Activated T-helper 2 cell treated with anti-CD3 and anti-CD28 coated beads, Interferon-gamma antibody, Interleukin-2, Interleukin-4, amounts not matched to agents 10 μg/mL and 5 μg/mL and 100 μg/mL, durations not matched to agents 14 hours and 24 hours and 36 hours (primary cell): ENCODE measurements at regions not wholly inside any gene's neighbourhood (a gene's known extent, or its start where the extent isn't known, plus 50 kb on each side); places are given as distances from the start of the nearest gene placed in this dataset.

Experiments
- DNase-seq: peaks from one replicate; pipeline ENCODE4 v3.0.0; 2021; ENCODE audit warnings: low spot score
- H3K27ac Mint-ChIP-seq: one replicate; pipeline ENCODE4 v1.8.0; 2021; ENCODE audit warnings: mixed read lengths
- H3K27me3 Mint-ChIP-seq: one replicate; pipeline ENCODE4 v1.8.0; 2021; ENCODE audit warnings: low read depth, mixed read lengths
- H3K36me3 Mint-ChIP-seq: one replicate; pipeline ENCODE4 v1.8.0; 2021; ENCODE audit warnings: low read depth, mixed read lengths
- H3K4me1 Mint-ChIP-seq: one replicate; pipeline ENCODE4 v1.8.0; 2021; ENCODE audit warnings: low read depth, mixed read lengths
- H3K4me3 Mint-ChIP-seq: one replicate; pipeline ENCODE4 v1.8.0; 2021; ENCODE audit warnings: low read depth, mild to moderate bottlenecking, moderate library complexity, mixed read lengths
- H3K9me3 Mint-ChIP-seq: one replicate; pipeline ENCODE4 v1.8.0; 2021; ENCODE audit warnings: mixed read lengths
- intact Hi-C: fragments of 100-400 bp; cut with micrococcal nuclease; formaldehyde crosslinking; loops from one replicate; pipeline ENCODE4 v1.15.1; 2023

GRCh38 chr18:51911584-51911983, 428.4 kb upstream of the DCC start:
- no peaks in the 10 kb centered on the region for H3K9me3 Mint-ChIP-seq
- no peak overlapping the region for H3K4me3 Mint-ChIP-seq
- no peaks in the 10 kb centered on the region for H3K4me1 Mint-ChIP-seq
- H3K36me3 Mint-ChIP-seq = no peaks in the 10 kb centered on the region
- H3K27ac Mint-ChIP-seq = no peak overlapping the region
- intact Hi-C loops = no loop called here
- no peaks in the 10 kb centered on the region for H3K27me3 Mint-ChIP-seq
- no peak for DNase-seq

- Mint-ChIP-seq H3K36me3 (no peaks in the 10 kb centered on the region), H3K27me3 (no peaks in the 10 kb centered on the region), H3K4me3 (no peak overlapping the region), H3K27ac (no peak overlapping the region), H3K4me1 (no peaks in the 10 kb centered on the region), H3K9me3 (no peaks in the 10 kb centered on the region)
- intact Hi-C loops = no loop called here
- DNase-seq = no peak
These were observed 427.6 kb upstream of the DCC start for GRCh38 chr18:51912381-51912780.

- intact Hi-C loops = no loop called here
- Mint-ChIP-seq H3K27ac (no peak overlapping the region), H3K27me3 (no peaks in the 10 kb centered on the region), H3K9me3 (peaks cover 4% of the 10 kb centered on the region), H3K4me3 (no peak overlapping the region), H3K36me3 (no peaks in the 10 kb centered on the region), H3K4me1 (no peaks in the 10 kb centered on the region)
- no peak for DNase-seq
These were observed 424.8 kb upstream of the DCC start for GRCh38 chr18:51915176-51915575.

- H3K4me1 Mint-ChIP-seq = no peaks in the 10 kb centered on the region
- H3K9me3 Mint-ChIP-seq = peaks cover 7% of the 10 kb centered on the region
- H3K4me3 Mint-ChIP-seq = no peak overlapping the region
- DNase-seq = no peak
- no peak overlapping the region for H3K27ac Mint-ChIP-seq
- H3K27me3 Mint-ChIP-seq = no peaks in the 10 kb centered on the region
- no peaks in the 10 kb centered on the region for H3K36me3 Mint-ChIP-seq
- intact Hi-C loops = no loop called here
These were observed 418.1 kb upstream of the DCC start for GRCh38 chr18:51921862-51922261.

GRCh38 chr18:51933903-51934302, 406.1 kb upstream of the DCC start:
- no peaks in the 10 kb centered on the region for H3K27me3 Mint-ChIP-seq
- H3K4me1 Mint-ChIP-seq = no peaks in the 10 kb centered on the region
- no peak for DNase-seq
- intact Hi-C loops = no loop called here
- no peak overlapping the region for H3K27ac Mint-ChIP-seq
- H3K4me3 Mint-ChIP-seq = no peak overlapping the region
- peaks cover 23% of the 10 kb centered on the region for H3K9me3 Mint-ChIP-seq
- H3K36me3 Mint-ChIP-seq = no peaks in the 10 kb centered on the region

- H3K9me3 Mint-ChIP-seq = peaks cover 13% of the 10 kb centered on the region
- H3K4me1 Mint-ChIP-seq = no peaks in the 10 kb centered on the region
- no peak for DNase-seq
- no peaks in the 10 kb centered on the region for H3K27me3 Mint-ChIP-seq
- no peak overlapping the region for H3K4me3 Mint-ChIP-seq
- intact Hi-C loops = no loop called here
- no peaks in the 10 kb centered on the region for H3K36me3 Mint-ChIP-seq
- no peak overlapping the region for H3K27ac Mint-ChIP-seq
These were observed 403.9 kb upstream of the DCC start for GRCh38 chr18:51936115-51936514.

GRCh38 chr18:51941999-51942398, 398.0 kb upstream of the DCC start:
- intact Hi-C loops = no loop called here
- H3K27ac Mint-ChIP-seq = no peak overlapping the region
- DNase-seq = no peak
- H3K4me1 Mint-ChIP-seq = no peaks in the 10 kb centered on the region
- no peaks in the 10 kb centered on the region for H3K36me3 Mint-ChIP-seq
- H3K4me3 Mint-ChIP-seq = no peak overlapping the region
- no peaks in the 10 kb centered on the region for H3K9me3 Mint-ChIP-seq
- no peaks in the 10 kb centered on the region for H3K27me3 Mint-ChIP-seq

- H3K4me1 Mint-ChIP-seq = no peaks in the 10 kb centered on the region
- H3K27ac Mint-ChIP-seq = no peak overlapping the region
- no peak for DNase-seq
- no peaks in the 10 kb centered on the region for H3K36me3 Mint-ChIP-seq
- no peak overlapping the region for H3K4me3 Mint-ChIP-seq
- no peaks in the 10 kb centered on the region for H3K27me3 Mint-ChIP-seq
- intact Hi-C loops = no loop called here
- H3K9me3 Mint-ChIP-seq = no peaks in the 10 kb centered on the region
These were observed 396.7 kb upstream of the DCC start for GRCh38 chr18:51943281-51943680.

GRCh38 chr18:51946946-51947345, 393.1 kb upstream of the DCC start:
- Mint-ChIP-seq H3K9me3 (peaks cover 7% of the 10 kb centered on the region), H3K36me3 (no peaks in the 10 kb centered on the region), H3K27me3 (no peaks in the 10 kb centered on the region), H3K27ac (no peak overlapping the region), H3K4me1 (no peaks in the 10 kb centered on the region), H3K4me3 (no peak overlapping the region)
- intact Hi-C loops = no loop called here
- no peak for DNase-seq

GRCh38 chr18:51952844-51953243, 387.2 kb upstream of the DCC start:
- Mint-ChIP-seq H3K36me3 (no peaks in the 10 kb centered on the region), H3K27ac (no peak overlapping the region), H3K4me3 (no peak overlapping the region), H3K4me1 (no peaks in the 10 kb centered on the region), H3K9me3 (peaks cover 12% of the 10 kb centered on the region), H3K27me3 (no peaks in the 10 kb centered on the region)
- no peak for DNase-seq
- intact Hi-C loops = no loop called here

- no peak overlapping the region for H3K27ac Mint-ChIP-seq
- H3K36me3 Mint-ChIP-seq = no peaks in the 10 kb centered on the region
- intact Hi-C loops = no loop called here
- H3K9me3 Mint-ChIP-seq = peaks cover 12% of the 10 kb centered on the region
- H3K27me3 Mint-ChIP-seq = no peaks in the 10 kb centered on the region
- H3K4me1 Mint-ChIP-seq = no peaks in the 10 kb centered on the region
- no peak for DNase-seq
- H3K4me3 Mint-ChIP-seq = no peak overlapping the region
These were observed 386.5 kb upstream of the DCC start for GRCh38 chr18:51953521-51953920.

GRCh38 chr18:51955136-51955535, 384.9 kb upstream of the DCC start:
- Mint-ChIP-seq H3K27ac (no peak overlapping the region), H3K27me3 (no peaks in the 10 kb centered on the region), H3K36me3 (no peaks in the 10 kb centered on the region), H3K4me1 (no peaks in the 10 kb centered on the region), H3K4me3 (no peak overlapping the region), H3K9me3 (peaks cover 5% of the 10 kb centered on the region)
- no peak for DNase-seq
- intact Hi-C loops = no loop called here

- intact Hi-C loops = no loop called here
- DNase-seq = no peak
These were observed 383.0 kb upstream of the DCC start for GRCh38 chr18:51957001-51957400.

GRCh38 chr18:51980101-51980500, 359.9 kb upstream of the DCC start:
- intact Hi-C loops = no loop called here
- no peak for DNase-seq
- H3K27ac Mint-ChIP-seq = no peak overlapping the region
- no peaks in the 10 kb centered on the region for H3K36me3 Mint-ChIP-seq
- no peaks in the 10 kb centered on the region for H3K9me3 Mint-ChIP-seq
- no peaks in the 10 kb centered on the region for H3K4me1 Mint-ChIP-seq
- no peaks in the 10 kb centered on the region for H3K27me3 Mint-ChIP-seq
- H3K4me3 Mint-ChIP-seq = no peak overlapping the region

More at GRCh38 chr18:51957001-51957400, 383.0 kb upstream of the DCC start:
- Mint-ChIP-seq H3K27me3 (no peaks in the 10 kb centered on the region), H3K4me1 (no peaks in the 10 kb centered on the region), H3K27ac (no peak overlapping the region), H3K9me3 (peaks cover 5% of the 10 kb centered on the region), H3K36me3 (no peaks in the 10 kb centered on the region), H3K4me3 (no peak overlapping the region)
